Breast epithelium (tissue), 3 donors: ENCODE measurements at regions not wholly inside any gene's neighbourhood (a gene's known extent, or its start where the extent isn't known, plus 50 kb on each side); places are given as distances from the start of the nearest gene placed in this dataset.
"Not testable (repeated sequence)": the region's sequence is repeated elsewhere in the genome, so short reads cannot be mapped to it uniquely, and the experiment has no call there.

Experiments used
- POLR2A ChIP-seq: fragments of 450-650 bp; IDR thresholded peaks from one replicate; pipeline ENCODE4 v1.6.1; 2016; ENCODE audit warnings: antibody characterized with exemption, mild to moderate bottlenecking, moderate library complexity
- POLR2AphosphoS5 ChIP-seq, 3 donors: sonication (generic); formaldehyde crosslinking; IDR thresholded peaks; one replicate each; pipeline ENCODE4 v1.6.1; 2017; ENCODE audit warnings: antibody characterized with exemption in 3 of 3
- TF ChIP-seq, protein P1 (sequence below), 3 donors: fragments of 450-650 bp; IDR thresholded peaks; one replicate each; pipeline ENCODE4 v1.5.1; 2016 to 2017; ENCODE audit warnings: antibody characterized with exemption in 3 of 3, mild to moderate bottlenecking in 3 of 3, moderate library complexity in 3 of 3

DNA sequence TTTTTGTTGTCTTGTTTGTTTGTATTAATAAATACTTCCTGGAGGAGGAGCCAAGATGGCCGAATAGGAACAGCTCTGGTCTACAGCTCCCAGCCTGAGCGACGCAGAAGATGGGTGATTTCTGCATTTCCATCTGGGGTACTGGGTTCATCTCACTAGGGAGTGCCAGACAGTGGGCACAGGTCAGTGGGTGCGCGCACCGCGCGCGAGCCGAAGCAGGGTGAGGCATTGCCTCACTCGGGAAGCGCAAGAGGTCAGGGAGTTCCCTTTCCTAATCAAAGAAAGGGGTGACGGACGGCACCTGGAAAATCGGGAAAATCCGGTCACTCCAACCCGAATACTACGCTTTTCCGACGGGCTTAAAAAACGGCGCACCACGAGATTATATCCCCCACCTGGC lies 786.8 kb downstream of the SI start:
- TF ChIP-seq, protein P1, sequence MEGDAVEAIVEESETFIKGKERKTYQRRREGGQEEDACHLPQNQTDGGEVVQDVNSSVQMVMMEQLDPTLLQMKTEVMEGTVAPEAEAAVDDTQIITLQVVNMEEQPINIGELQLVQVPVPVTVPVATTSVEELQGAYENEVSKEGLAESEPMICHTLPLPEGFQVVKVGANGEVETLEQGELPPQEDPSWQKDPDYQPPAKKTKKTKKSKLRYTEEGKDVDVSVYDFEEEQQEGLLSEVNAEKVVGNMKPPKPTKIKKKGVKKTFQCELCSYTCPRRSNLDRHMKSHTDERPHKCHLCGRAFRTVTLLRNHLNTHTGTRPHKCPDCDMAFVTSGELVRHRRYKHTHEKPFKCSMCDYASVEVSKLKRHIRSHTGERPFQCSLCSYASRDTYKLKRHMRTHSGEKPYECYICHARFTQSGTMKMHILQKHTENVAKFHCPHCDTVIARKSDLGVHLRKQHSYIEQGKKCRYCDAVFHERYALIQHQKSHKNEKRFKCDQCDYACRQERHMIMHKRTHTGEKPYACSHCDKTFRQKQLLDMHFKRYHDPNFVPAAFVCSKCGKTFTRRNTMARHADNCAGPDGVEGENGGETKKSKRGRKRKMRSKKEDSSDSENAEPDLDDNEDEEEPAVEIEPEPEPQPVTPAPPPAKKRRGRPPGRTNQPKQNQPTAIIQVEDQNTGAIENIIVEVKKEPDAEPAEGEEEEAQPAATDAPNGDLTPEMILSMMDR (IDR thresholded peaks at IDR 0.05) = not testable (repeated sequence)
- not testable (repeated sequence) for TF ChIP-seq POLR2A; POLR2AphosphoS5 (IDR thresholded peaks at IDR 0.05)
